ENCODE measurements at regions not wholly inside any gene's neighbourhood (a gene's known extent, or its start where the extent isn't known, plus 50 kb on each side); places are given as distances from the start of the nearest gene placed in this dataset.

DNA sequence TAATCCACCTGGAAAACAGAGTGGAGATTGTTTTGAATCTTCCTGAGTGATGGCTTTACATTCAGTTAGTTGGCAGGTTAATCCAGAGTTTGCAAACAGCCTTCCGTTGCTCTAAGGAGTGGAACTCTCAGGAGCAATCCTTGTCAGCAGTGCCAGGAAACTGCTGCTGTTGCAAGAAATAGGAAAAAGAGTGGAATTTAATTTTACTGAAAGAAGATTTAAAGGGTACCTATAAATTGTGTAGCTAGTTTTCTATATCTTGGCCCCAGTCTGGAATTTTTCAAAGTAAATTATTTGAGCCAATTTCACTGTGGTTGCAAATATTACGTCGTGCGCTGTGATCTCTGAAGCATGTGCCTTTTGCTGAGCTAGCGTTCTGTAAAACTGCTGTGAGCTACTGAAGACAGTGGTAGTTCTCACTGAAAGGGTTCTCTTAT lies 55.5 kb upstream of the SLC5A12 start:
- FAIRE-seq (no peak), DNase-seq (ENCODE audit: low read depth, low spot score) (no peak)
- Histone ChIP-seq H3K9me3 (ENCODE audit: control insufficient read depth, low read depth, low read length) (no peaks in the 10 kb centered on the region), H3K27me3 (ENCODE audit: control insufficient read depth, extremely low read depth, insufficient read depth, low read length) (no peaks in the 10 kb centered on the region), H3K9me1 (ENCODE audit: control insufficient read depth, extremely low read depth, insufficient read depth, low read length) (no peaks in the 10 kb centered on the region), H3K4me1 (ENCODE audit: control insufficient read depth, extremely low read depth, insufficient read depth, low read length) (peaks cover 5% of the 10 kb centered on the region), H3K9ac (ENCODE audit: control insufficient read depth, extremely low read depth, insufficient read depth, low read length) (no peak overlapping the region), H3K79me2 (ENCODE audit: control insufficient read depth, insufficient read depth, low read length) (no peaks in the 10 kb centered on the region), H3K4me2 (ENCODE audit: control insufficient read depth, extremely low read depth, insufficient read depth, low read depth, low read length) (no peak overlapping the region), H3K4me3 (ENCODE audit: control insufficient read depth in 2 of 3, extremely low read depth in 1 of 3, insufficient read depth in 2 of 3, low read depth in 1 of 3, low read length in 3 of 3) (no peak overlapping the region), H3K27ac (ENCODE audit: control insufficient read depth, insufficient read depth, low read length) (no peak overlapping the region), H4K20me1 (ENCODE audit: control insufficient read depth, extremely low read depth, insufficient read depth, low read length) (no peaks in the 10 kb centered on the region), H3K36me3 (ENCODE audit: control insufficient read depth in 2 of 2, extremely low read depth in 1 of 2, insufficient read depth in 2 of 2, low read length in 2 of 2) (no peaks in the 10 kb centered on the region), H2AFZ (ENCODE audit: control insufficient read depth, low read length) (no peak overlapping the region)
- no peak for TF ChIP-seq EZH2 (IDR thresholded peaks at IDR 0.05; ENCODE audit: low read length)
- TF ChIP-seq, protein P1, sequence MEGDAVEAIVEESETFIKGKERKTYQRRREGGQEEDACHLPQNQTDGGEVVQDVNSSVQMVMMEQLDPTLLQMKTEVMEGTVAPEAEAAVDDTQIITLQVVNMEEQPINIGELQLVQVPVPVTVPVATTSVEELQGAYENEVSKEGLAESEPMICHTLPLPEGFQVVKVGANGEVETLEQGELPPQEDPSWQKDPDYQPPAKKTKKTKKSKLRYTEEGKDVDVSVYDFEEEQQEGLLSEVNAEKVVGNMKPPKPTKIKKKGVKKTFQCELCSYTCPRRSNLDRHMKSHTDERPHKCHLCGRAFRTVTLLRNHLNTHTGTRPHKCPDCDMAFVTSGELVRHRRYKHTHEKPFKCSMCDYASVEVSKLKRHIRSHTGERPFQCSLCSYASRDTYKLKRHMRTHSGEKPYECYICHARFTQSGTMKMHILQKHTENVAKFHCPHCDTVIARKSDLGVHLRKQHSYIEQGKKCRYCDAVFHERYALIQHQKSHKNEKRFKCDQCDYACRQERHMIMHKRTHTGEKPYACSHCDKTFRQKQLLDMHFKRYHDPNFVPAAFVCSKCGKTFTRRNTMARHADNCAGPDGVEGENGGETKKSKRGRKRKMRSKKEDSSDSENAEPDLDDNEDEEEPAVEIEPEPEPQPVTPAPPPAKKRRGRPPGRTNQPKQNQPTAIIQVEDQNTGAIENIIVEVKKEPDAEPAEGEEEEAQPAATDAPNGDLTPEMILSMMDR (optimal IDR thresholded peaks at IDR 0.05 in 1 of 3, IDR thresholded peaks at IDR 0.05 in 1 of 3, conservative IDR thresholded peaks at IDR 0.05 in 1 of 3; ENCODE audit: extremely low read depth in 1 of 3, insufficient read depth in 2 of 3, low read length in 3 of 3), result no peak
- dilution Hi-C loops (cut with MboI; ENCODE audit: extremely low pct_ligation_motif_present, low sequenced_read_pairs), result no loop called here

DNA sequence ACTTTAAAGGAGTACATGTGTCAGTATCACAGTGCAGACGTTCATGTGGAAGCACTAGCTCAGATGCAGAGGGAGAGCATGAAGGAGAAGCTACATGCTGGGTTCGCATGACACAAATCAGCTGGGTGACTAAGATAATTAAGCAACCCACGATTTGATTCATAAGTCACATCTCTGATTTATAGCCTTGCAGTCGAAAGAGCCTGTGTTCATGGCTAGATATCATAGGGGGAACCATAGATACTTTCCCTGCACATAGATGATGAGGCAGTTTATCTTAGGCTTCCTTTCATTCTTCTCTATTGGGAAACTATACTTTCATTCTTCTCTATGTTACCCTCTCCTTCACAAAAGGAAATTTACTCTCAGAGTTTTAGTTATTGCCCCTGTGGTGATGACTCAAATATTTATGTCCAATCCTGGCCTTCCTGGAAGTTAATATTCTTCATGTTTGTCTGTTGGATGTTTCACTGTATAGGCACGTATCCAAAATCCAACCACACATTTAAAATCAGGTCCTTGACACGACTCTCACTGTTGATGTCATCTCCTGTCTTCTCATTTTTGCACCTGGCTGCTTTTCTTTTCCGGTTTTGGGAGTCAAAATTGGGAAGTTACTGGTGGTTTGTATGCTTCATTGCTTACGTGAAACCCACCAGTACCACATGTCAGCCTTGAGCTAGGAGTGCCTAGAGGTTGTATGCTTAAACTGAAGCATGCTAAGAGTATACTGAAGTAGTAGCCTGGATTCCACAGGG lies 56.3 kb upstream of the SLC5A12 start:
- H3K9me1 ChIP-seq (ENCODE audit: control insufficient read depth, extremely low read depth, insufficient read depth, low read length), result no peaks in the 10 kb centered on the region
- dilution Hi-C loops (cut with MboI; ENCODE audit: extremely low pct_ligation_motif_present, low sequenced_read_pairs), result no loop called here
- no peaks in the 10 kb centered on the region for H3K9me3 ChIP-seq (ENCODE audit: control insufficient read depth, low read depth, low read length)
- no peaks in the 10 kb centered on the region for H4K20me1 ChIP-seq (ENCODE audit: control insufficient read depth, extremely low read depth, insufficient read depth, low read length)
- FAIRE-seq (peak; percentile 49), DNase-seq (ENCODE audit: low read depth, low spot score) (peak; percentile 30)
- peaks cover 5% of the 10 kb centered on the region for H3K4me1 ChIP-seq (ENCODE audit: control insufficient read depth, extremely low read depth, insufficient read depth, low read length)
- no peak overlapping the region for H3K4me2 ChIP-seq (ENCODE audit: control insufficient read depth, extremely low read depth, insufficient read depth, low read depth, low read length)
- H3K4me3 ChIP-seq (ENCODE audit: control insufficient read depth in 2 of 3, extremely low read depth in 1 of 3, insufficient read depth in 2 of 3, low read depth in 1 of 3, low read length in 3 of 3), result no peak overlapping the region
- no peak overlapping the region for H3K9ac ChIP-seq (ENCODE audit: control insufficient read depth, extremely low read depth, insufficient read depth, low read length)
- H2AFZ ChIP-seq (ENCODE audit: control insufficient read depth, low read length), result no peak overlapping the region
- H3K79me2 ChIP-seq (ENCODE audit: control insufficient read depth, insufficient read depth, low read length), result no peaks in the 10 kb centered on the region
- no peak for TF ChIP-seq EZH2 (IDR thresholded peaks at IDR 0.05; ENCODE audit: low read length)
- TF ChIP-seq, protein P1 (optimal IDR thresholded peaks at IDR 0.05 in 1 of 3, IDR thresholded peaks at IDR 0.05 in 1 of 3, conservative IDR thresholded peaks at IDR 0.05 in 1 of 3; ENCODE audit: extremely low read depth in 1 of 3, insufficient read depth in 2 of 3, low read length in 3 of 3), result no peak
- no peaks in the 10 kb centered on the region for H3K27me3 ChIP-seq (ENCODE audit: control insufficient read depth, extremely low read depth, insufficient read depth, low read length)
- no peak overlapping the region for H3K27ac ChIP-seq (ENCODE audit: control insufficient read depth, insufficient read depth, low read length)
- no peaks in the 10 kb centered on the region for H3K36me3 ChIP-seq (ENCODE audit: control insufficient read depth in 2 of 2, extremely low read depth in 1 of 2, insufficient read depth in 2 of 2, low read length in 2 of 2)
